Body of pancreas (tissue), 4 donors: ENCODE measurements at regions not wholly inside any gene's neighbourhood (a gene's known extent, or its start where the extent isn't known, plus 50 kb on each side); places are given as distances from the start of the nearest gene placed in this dataset.

Source experiments
- ATAC-seq: fragments of 150-250 bp; one replicate; pipeline ENCODE4 v1.9.1; 2016
- DNase-seq, 4 donors: peaks; one replicate each; pipeline ENCODE4 v3.0.0-alpha.2; 2019
- H3K27ac ChIP-seq, 4 donors: fragments of 200-600 bp; sonication (generic); 1 replicate in 3 of 4; 2 replicates in 1 of 4; pipeline versions ENCODE4 v1.5.1 to v1.6.1; 2016 to 2019; ENCODE audit warnings: mild to moderate bottlenecking in 1 of 4, mixed read lengths in 1 of 4, moderate library complexity in 1 of 4
- H3K27me3 ChIP-seq, 2 donors: fragments of 200-600 bp; sonication (generic); one replicate each; pipeline ENCODE4 v1.6.0; 2016; ENCODE audit warnings: mild to moderate bottlenecking in 1 of 2
- H3K36me3 ChIP-seq, 2 donors: fragments of 200-600 bp; sonication (generic); replicated peaks in 1 of 2; 2 replicates each; pipeline ENCODE4 v1.5.1; 2016; ENCODE audit warnings: low read depth in 2 of 2; ENCODE audit not compliant: insufficient read depth in 1 of 2
- H3K4me1 ChIP-seq: fragments of 200-600 bp; sonication (generic); one replicate; pipeline ENCODE4 v1.6.0; 2016
- H3K4me3 ChIP-seq, 2 donors: fragments of 200-600 bp; sonication (generic); 1 replicate in 1 of 2; 2 replicates in 1 of 2; pipeline ENCODE4 v1.5.1; 2016 to 2019
- H3K9me3 ChIP-seq, 3 donors: fragments of 200-600 bp; sonication (generic); 1 replicate in 2 of 3; 2 replicates in 1 of 3; pipeline ENCODE4 v1.5.1; 2016
- CTCF ChIP-seq, 7 experiments: fragments of 450-650 bp in 4 of 7; fragments of 200-600 bp in 3 of 7; sonication (generic) in 3 of 7; IDR thresholded peaks; one replicate each; pipeline ENCODE4 v1.5.1; 2016 to 2019; ENCODE audit warnings: antibody characterized with exemption in 7 of 7
- POLR2A ChIP-seq, 3 donors: fragments of 450-650 bp; IDR thresholded peaks; one replicate each; pipeline ENCODE4 v1.6.1; 2016; ENCODE audit warnings: antibody characterized with exemption in 3 of 3, mild to moderate bottlenecking in 2 of 3
- WGBS, 2 donors: methylation state at CpG; one replicate each; pipeline ENCODE4 v1.1.5; 2017; 5-methylcytosine and 5-hydroxymethylcytosine counted together
- intact Hi-C: fragments of 100-400 bp; cut with DNase I; formaldehyde crosslinking; loops from one replicate; pipeline ENCODE4 v1.15.1; 2023

- no peaks in the 10 kb centered on the region for H3K36me3 ChIP-seq
- DNase-seq: peak in 1 of 4 donors; percentile 35
- no peak overlapping the region for H3K27ac ChIP-seq
- peaks cover 5% of the 10 kb centered on the region for H3K4me1 ChIP-seq
- H3K9me3 ChIP-seq: no peaks in the 10 kb centered on the region
- H3K27me3 ChIP-seq: peaks cover 0 to 8% of the 10 kb centered on the region in 2 donors
- ATAC-seq: no peak
- TF ChIP-seq POLR2A (IDR thresholded peaks at IDR 0.05): no peak
- TF ChIP-seq CTCF (IDR thresholded peaks at IDR 0.05): no peak
- intact Hi-C loops: no loop called here
- WGBS, 2 donors: 70 to 72% methylated on average over 16 to 22 of the region's 22 CpGs
- H3K4me3 ChIP-seq: no peak overlapping the region
These were observed 193.5 kb downstream of the BRD1 start for GRCh38 chr22:49634006-49634772.

GRCh38 chr22:49633010-49633324 is 194.7 kb downstream of the BRD1 start:
- WGBS, 2 donors: 45 to 58% methylated on average over 3 to 12 of the region's 12 CpGs
- DNase-seq: no peak
- intact Hi-C loops: no loop called here

GRCh38 chr22:49632199-49633009 is 195.3 kb downstream of the BRD1 start:
- H3K9me3 ChIP-seq: no peaks in the 10 kb centered on the region
- WGBS, 2 donors: 15% methylated on average over 21 to 46 of the region's 51 CpGs
- DNase-seq (peak; percentile 54 to 69 (median 59)), ATAC-seq (peak; percentile 81)
- H3K4me3 ChIP-seq: no peak overlapping the region
- intact Hi-C loops: no loop called here
- peaks cover 5% of the 10 kb centered on the region for H3K4me1 ChIP-seq
- no peaks in the 10 kb centered on the region for H3K36me3 ChIP-seq
- TF ChIP-seq POLR2A (IDR thresholded peaks at IDR 0.05) (no peak), CTCF (IDR thresholded peaks at IDR 0.05) (peak; percentile 59 to 79 (median 72))
- H3K27me3 ChIP-seq: peaks cover 0 to 8% of the 10 kb centered on the region in 2 donors
- H3K27ac ChIP-seq: no peak overlapping the region

More at GRCh38 chr22:49633010-49633324, 194.7 kb downstream of the BRD1 start:
- Histone ChIP-seq H3K36me3 (no peaks in the 10 kb centered on the region), H3K4me1 (peaks cover 5% of the 10 kb centered on the region), H3K27me3 (peaks cover 0 to 8% of the 10 kb centered on the region in 2 donors), H3K9me3 (no peaks in the 10 kb centered on the region), H3K4me3 (no peak overlapping the region), H3K27ac (no peak overlapping the region)
- TF ChIP-seq POLR2A (IDR thresholded peaks at IDR 0.05) (no peak), CTCF (IDR thresholded peaks at IDR 0.05) (no peak)
- ATAC-seq: no peak

GRCh38 chr22:49630448-49630946 is 197.2 kb downstream of the BRD1 start:
- no peak overlapping the region for H3K4me3 ChIP-seq
- H3K9me3 ChIP-seq: no peaks in the 10 kb centered on the region
- WGBS, 2 donors: 77 to 82% methylated on average over 16 of the region's 17 CpGs
- H3K4me1 ChIP-seq: peaks cover 5% of the 10 kb centered on the region
- TF ChIP-seq POLR2A (IDR thresholded peaks at IDR 0.05) (no peak), CTCF (IDR thresholded peaks at IDR 0.05) (no peak)
- no peaks in the 10 kb centered on the region for H3K36me3 ChIP-seq
- ATAC-seq: no peak
- intact Hi-C loops: no loop called here
- DNase-seq: no peak
- no peak overlapping the region for H3K27ac ChIP-seq
- peaks cover 0 to 4% of the 10 kb centered on the region in 2 donors for H3K27me3 ChIP-seq
